Epithelial cell of proximal tubule (primary cell): ENCODE measurements at regions not wholly inside any gene's neighbourhood (a gene's known extent, or its start where the extent isn't known, plus 50 kb on each side); places are given as distances from the start of the nearest gene placed in this dataset.

ENCODE experiments used
- DNase-seq: peaks from one replicate; pipeline ENCODE4 v3.0.0-alpha.2; 2011; ENCODE audit warnings: low read depth
- H3K4me3 ChIP-seq: 2 replicates; pipeline ENCODE4 v1.5.1; 2011; ENCODE audit warnings: low read depth, mild to moderate bottlenecking, low read length
- TF ChIP-seq, protein P1 (sequence below): conservative IDR thresholded peaks from 2 replicates; pipeline ENCODE4 v1.5.1; 2012; ENCODE audit warnings: low read depth, mild to moderate bottlenecking, low read length

- TF ChIP-seq, protein P1, sequence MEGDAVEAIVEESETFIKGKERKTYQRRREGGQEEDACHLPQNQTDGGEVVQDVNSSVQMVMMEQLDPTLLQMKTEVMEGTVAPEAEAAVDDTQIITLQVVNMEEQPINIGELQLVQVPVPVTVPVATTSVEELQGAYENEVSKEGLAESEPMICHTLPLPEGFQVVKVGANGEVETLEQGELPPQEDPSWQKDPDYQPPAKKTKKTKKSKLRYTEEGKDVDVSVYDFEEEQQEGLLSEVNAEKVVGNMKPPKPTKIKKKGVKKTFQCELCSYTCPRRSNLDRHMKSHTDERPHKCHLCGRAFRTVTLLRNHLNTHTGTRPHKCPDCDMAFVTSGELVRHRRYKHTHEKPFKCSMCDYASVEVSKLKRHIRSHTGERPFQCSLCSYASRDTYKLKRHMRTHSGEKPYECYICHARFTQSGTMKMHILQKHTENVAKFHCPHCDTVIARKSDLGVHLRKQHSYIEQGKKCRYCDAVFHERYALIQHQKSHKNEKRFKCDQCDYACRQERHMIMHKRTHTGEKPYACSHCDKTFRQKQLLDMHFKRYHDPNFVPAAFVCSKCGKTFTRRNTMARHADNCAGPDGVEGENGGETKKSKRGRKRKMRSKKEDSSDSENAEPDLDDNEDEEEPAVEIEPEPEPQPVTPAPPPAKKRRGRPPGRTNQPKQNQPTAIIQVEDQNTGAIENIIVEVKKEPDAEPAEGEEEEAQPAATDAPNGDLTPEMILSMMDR, result no peak
- no peak for DNase-seq
- H3K4me3 ChIP-seq, result no peak overlapping the region
Measured at GRCh38 chr4:151896880-151897279, 136.1 kb upstream of the GATB start.

- no peak for DNase-seq
- no peak overlapping the region for H3K4me3 ChIP-seq
- TF ChIP-seq, protein P1, result no peak
Measured at GRCh38 chr4:151895671-151896070, 134.9 kb upstream of the GATB start.

GRCh38 chr4:151894246-151894645 is 133.4 kb upstream of the GATB start:
- TF ChIP-seq, protein P1, result no peak
- DNase-seq, result no peak
- H3K4me3 ChIP-seq, result no peak overlapping the region

GRCh38 chr4:151888367-151888866 is 127.6 kb upstream of the GATB start:
- DNase-seq, result no peak
- TF ChIP-seq, protein P1, result no peak
- H3K4me3 ChIP-seq, result no peak overlapping the region

GRCh38 chr4:151887816-151888180 is 127.0 kb upstream of the GATB start:
- DNase-seq, result no peak
- TF ChIP-seq, protein P1, result no peak
- H3K4me3 ChIP-seq, result no peak overlapping the region

GRCh38 chr4:151887031-151887815 is 126.4 kb upstream of the GATB start:
- H3K4me3 ChIP-seq, result no peak overlapping the region
- no peak for DNase-seq
- TF ChIP-seq, protein P1, result no peak

DNA sequence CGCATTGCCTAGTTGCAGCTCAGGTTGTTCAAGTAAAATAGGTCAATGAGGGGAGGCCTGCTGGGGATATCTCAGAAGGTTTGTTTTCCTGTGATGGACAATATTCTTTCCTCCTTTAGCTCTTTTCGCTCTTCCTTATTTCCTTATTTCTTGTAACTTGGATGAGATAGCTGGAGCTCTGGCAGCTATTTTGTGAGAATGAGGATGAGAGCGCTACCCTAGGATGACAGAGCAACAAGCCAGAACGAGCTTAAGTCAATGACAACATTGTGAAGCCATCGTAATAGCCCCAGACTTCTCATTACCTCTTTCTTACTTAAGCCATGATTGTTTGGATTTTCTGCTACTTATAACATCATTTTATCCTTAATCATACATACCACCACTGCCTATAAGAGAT is 124.3 kb upstream of the GATB start:
- TF ChIP-seq, protein P1, result no peak
- no peak overlapping the region for H3K4me3 ChIP-seq
- no peak for DNase-seq
